ENCODE measurements at regions not wholly inside any gene's neighbourhood (a gene's known extent, or its start where the extent isn't known, plus 50 kb on each side); places are given as distances from the start of the nearest gene placed in this dataset.
"Not testable (repeated sequence)": the region's sequence is repeated elsewhere in the genome, so short reads cannot be mapped to it uniquely, and the experiment has no call there.

GRCh38 chr1:761791-762190 lies 75.3 kb upstream of the OR4F16 start:
- not testable (repeated sequence) for DNase-seq

- DNase-seq, result not testable (repeated sequence)
These were observed 85.0 kb upstream of the OR4F16 start for GRCh38 chr1:771449-771848.

GRCh38 chr1:777480-778180 lies 91.2 kb upstream of the OR4F16 start:
- DNase-seq, result not testable (repeated sequence)

GRCh38 chr1:778451-779278 lies 92.2 kb upstream of the OR4F16 start:
- not testable (repeated sequence) for DNase-seq

- DNase-seq, result not testable (repeated sequence)
These were observed 93.2 kb upstream of the OR4F16 start for GRCh38 chr1:779621-780020.

- DNase-seq, result no peak
These were observed 102.4 kb upstream of the OR4F16 start for GRCh38 chr1:788835-789234.

- not testable (repeated sequence) for DNase-seq
These were observed 103.2 kb upstream of the OR4F16 start for GRCh38 chr1:789606-790005.

GRCh38 chr1:790388-790930 lies 104.0 kb upstream of the OR4F16 start:
- not testable (repeated sequence) for DNase-seq

- DNase-seq, result not testable (repeated sequence)
These were observed 107.9 kb upstream of the OR4F16 start for GRCh38 chr1:794310-794709.

GRCh38 chr1:794918-795584 lies 108.6 kb upstream of the OR4F16 start:
- not testable (repeated sequence) for DNase-seq

- not testable (repeated sequence) for DNase-seq
These were observed 111.2 kb upstream of the OR4F16 start for GRCh38 chr1:797649-798048.

- DNase-seq, result not testable (repeated sequence)
These were observed 113.9 kb upstream of the OR4F16 start for GRCh38 chr1:800397-800796.

- not testable (repeated sequence) for DNase-seq
These were observed 118.1 kb upstream of the OR4F16 start for GRCh38 chr1:804378-805115.

GRCh38 chr1:805310-805709 lies 118.4 kb upstream of the SAMD11 start:
- not testable (repeated sequence) for DNase-seq

GRCh38 chr1:807066-807465 lies 116.7 kb upstream of the SAMD11 start:
- not testable (repeated sequence) for DNase-seq

GRCh38 chr1:807699-808390 lies 115.9 kb upstream of the SAMD11 start:
- DNase-seq, result not testable (repeated sequence)

- not testable (repeated sequence) for DNase-seq
These were observed 112.8 kb upstream of the SAMD11 start for GRCh38 chr1:810949-811348.

GRCh38 chr1:812535-813127 lies 111.1 kb upstream of the SAMD11 start:
- not testable (repeated sequence) for DNase-seq

GRCh38 chr1:814543-814942 lies 109.2 kb upstream of the SAMD11 start:
- DNase-seq, result not testable (repeated sequence)

GRCh38 chr1:815147-815922 lies 108.4 kb upstream of the SAMD11 start:
- DNase-seq, result not testable (repeated sequence)

Measured in NCI-H510A treated with DMSO at 0.1 percent for 48 hours (cell line).